ENCODE measurements at regions not wholly inside any gene's neighbourhood (a gene's known extent, or its start where the extent isn't known, plus 50 kb on each side); places are given as distances from the start of the nearest gene placed in this dataset.

- no peaks in the 10 kb centered on the region for H3K27me3 ChIP-seq (ENCODE audit: insufficient read depth, poor library complexity, severe bottlenecking)
- no peak for DNase-seq (ENCODE audit: low read depth in 1 of 2, low spot score in 1 of 2)
- H3K27ac ChIP-seq (replicated peaks), result no peak overlapping the region
- no peak overlapping the region for H3K4me3 ChIP-seq (replicated peaks; ENCODE audit: insufficient read depth, low read length)
- TF ChIP-seq POLR2AphosphoS5 (IDR thresholded peaks at IDR 0.05; ENCODE audit: low read depth) (no peak), CTCF (IDR thresholded peaks at IDR 0.05; ENCODE audit: insufficient read depth, low read length) (no peak), GABPA (IDR thresholded peaks at IDR 0.05; ENCODE audit: low read depth) (no peak), REST (IDR thresholded peaks at IDR 0.05; ENCODE audit: insufficient replicate concordance, low read depth) (no peak), SPI1 (IDR thresholded peaks at IDR 0.05; ENCODE audit: borderline replicate concordance, low read depth) (no peak)
Observed at GRCh38 chr2:128618642-128619041, 300.0 kb upstream of the HS6ST1 start.

GRCh38 chr2:128619471-128620325 is 301.0 kb upstream of the HS6ST1 start:
- DNase-seq (ENCODE audit: low read depth in 1 of 2, low spot score in 1 of 2), result no peak
- H3K27me3 ChIP-seq (ENCODE audit: insufficient read depth, poor library complexity, severe bottlenecking), result no peaks in the 10 kb centered on the region
- TF ChIP-seq GABPA (IDR thresholded peaks at IDR 0.05; ENCODE audit: low read depth) (no peak), SPI1 (IDR thresholded peaks at IDR 0.05; ENCODE audit: borderline replicate concordance, low read depth) (no peak), CTCF (IDR thresholded peaks at IDR 0.05; ENCODE audit: insufficient read depth, low read length) (no peak), REST (IDR thresholded peaks at IDR 0.05; ENCODE audit: insufficient replicate concordance, low read depth) (no peak), POLR2AphosphoS5 (IDR thresholded peaks at IDR 0.05; ENCODE audit: low read depth) (no peak)
- H3K27ac ChIP-seq (replicated peaks), result no peak overlapping the region
- H3K4me3 ChIP-seq (replicated peaks; ENCODE audit: insufficient read depth, low read length), result no peak overlapping the region

GRCh38 chr2:128621074-128621473 is 302.4 kb upstream of the HS6ST1 start:
- DNase-seq (ENCODE audit: low read depth in 1 of 2, low spot score in 1 of 2), result no peak
- no peak for TF ChIP-seq POLR2AphosphoS5 (IDR thresholded peaks at IDR 0.05; ENCODE audit: low read depth)
- TF ChIP-seq REST (IDR thresholded peaks at IDR 0.05; ENCODE audit: insufficient replicate concordance, low read depth), result peak; percentile 79
- no peak overlapping the region for H3K4me3 ChIP-seq (replicated peaks; ENCODE audit: insufficient read depth, low read length)
- H3K27ac ChIP-seq (replicated peaks), result no peak overlapping the region
- no peaks in the 10 kb centered on the region for H3K27me3 ChIP-seq (ENCODE audit: insufficient read depth, poor library complexity, severe bottlenecking)

Data from HL-60 (cell line).